IMR-90 (cell line): ENCODE measurements at regions not wholly inside any gene's neighbourhood (a gene's known extent, or its start where the extent isn't known, plus 50 kb on each side); places are given as distances from the start of the nearest gene placed in this dataset.

ENCODE experiments used
- ATAC-seq: fragments of 200-7000 bp; cut with Tn5 transposase; 2 replicates; pipeline ENCODE4 v1.9.1; 2020; ENCODE audit warnings: low read depth, mild to moderate bottlenecking, moderate library complexity
- BruUV-seq: library from RNA; stranded (reverse); fragments of 400-500 nt; replicated peaks from 2 replicates; lab custom pipeline; 2021; lab: Mats Ljungman, UMichigan
- CTCF ChIA-PET: fragments of 300-600 bp; formaldehyde crosslinking; extraction: SDS; loops from one replicate; lab custom pipeline; 2021; ENCODE audit warnings: antibody characterized with exemption; lab: Yijun Ruan, JAX
- POLR2A ChIA-PET: fragments of 300-600 bp; sonication (Branson Sonifier 250); formaldehyde crosslinking; loops from one replicate; lab custom pipeline; 2022; ENCODE audit warnings: antibody characterized with exemption; ENCODE audit not compliant: unreplicated experiment; lab: Charles Lee
- DNase-seq: peaks from one replicate; pipeline ENCODE4 v3.0.0; 2013
- H2AFZ ChIP-seq: replicated peaks from 2 replicates; pipeline ENCODE3; 2013; ENCODE audit warnings: low read length, mild to moderate bottlenecking; ENCODE audit not compliant: poor library complexity
- H2AK5ac ChIP-seq: 2 replicates; pipeline ENCODE4 v1.6.1; 2013; ENCODE audit warnings: low read depth, low read length, inconsistent platforms
- H2AK9ac ChIP-seq: replicated peaks from 2 replicates; pipeline ENCODE3; 2013; ENCODE audit warnings: mild to moderate bottlenecking, low read depth, low read length, moderate library complexity; ENCODE audit not compliant: poor library complexity
- H2BK120ac ChIP-seq: 2 replicates; pipeline ENCODE4 v1.6.1; 2013; ENCODE audit warnings: low read depth, low read length, inconsistent platforms
- H2BK15ac ChIP-seq: 3 replicates; pipeline ENCODE4 v1.6.1; 2013; ENCODE audit warnings: low read depth, low read length, inconsistent platforms
- H2BK20ac ChIP-seq: 2 replicates; pipeline ENCODE4 v1.6.1; 2013; ENCODE audit warnings: low read depth, mild to moderate bottlenecking, inconsistent platforms, low read length, moderate library complexity
- H2BK5ac ChIP-seq: 2 replicates; pipeline ENCODE4 v1.6.1; 2013; ENCODE audit warnings: mild to moderate bottlenecking, low read depth, low read length, inconsistent platforms; ENCODE audit not compliant: poor library complexity, severe bottlenecking
- H3K14ac ChIP-seq: replicated peaks from 2 replicates; pipeline ENCODE4 v1.6.1; 2013; ENCODE audit warnings: low read depth, low read length, inconsistent platforms
- H3K18ac ChIP-seq: 2 replicates; pipeline ENCODE4 v1.6.1; 2013; ENCODE audit warnings: low read depth, low read length, control low read depth
- H3K23ac ChIP-seq: 2 replicates; pipeline ENCODE4 v1.6.1; 2013; ENCODE audit warnings: low read depth, low read length, inconsistent platforms
- H3K27ac ChIP-seq: 2 replicates; pipeline ENCODE4 v1.5.1; 2013; ENCODE audit warnings: mild to moderate bottlenecking, control low read depth, low read length; ENCODE audit not compliant: insufficient read depth
- H3K27me3 ChIP-seq: 2 replicates; pipeline ENCODE4 v1.6.1; 2013; ENCODE audit warnings: low read length; ENCODE audit not compliant: control insufficient read depth, insufficient read depth
- H3K36me3 ChIP-seq: 2 replicates; pipeline ENCODE4 v1.6.1; 2013; ENCODE audit warnings: low read length, mixed read lengths; ENCODE audit not compliant: control insufficient read depth, insufficient read depth
- H3K4ac ChIP-seq: 2 replicates; pipeline ENCODE4 v1.6.1; 2013; ENCODE audit warnings: low read depth, low read length, inconsistent platforms
- H3K4me1 ChIP-seq: 2 replicates; pipeline ENCODE4 v1.6.1; 2013; ENCODE audit warnings: low read length, mixed read lengths; ENCODE audit not compliant: control insufficient read depth, insufficient read depth
- H3K4me2 ChIP-seq: 2 replicates; pipeline ENCODE4 v1.6.1; 2013; ENCODE audit warnings: low read depth, mild to moderate bottlenecking, control low read depth, low read length, moderate library complexity
- H3K4me3 ChIP-seq: 2 replicates; pipeline ENCODE4 v1.5.1; 2013; ENCODE audit warnings: low read depth, mild to moderate bottlenecking, control low read depth, low read length, moderate library complexity; ENCODE audit not compliant: insufficient read depth
- H3K56ac ChIP-seq: 2 replicates; pipeline ENCODE4 v1.6.1; 2013; ENCODE audit warnings: low read length, inconsistent platforms; ENCODE audit not compliant: insufficient read depth; ENCODE audit errors: extremely low read depth
- H3K79me1 ChIP-seq, 2 experiments: 2 replicates each; pipeline ENCODE4 v1.6.1; 2013; ENCODE audit warnings: low read length in 2 of 2, inconsistent platforms in 1 of 2, low read depth in 1 of 2
- H3K9ac ChIP-seq: 2 replicates; pipeline ENCODE4 v1.6.1; 2013; ENCODE audit warnings: low read depth, low read length, control low read depth
- H3K9me1 ChIP-seq: 2 replicates; pipeline ENCODE4 v1.6.1; 2013; ENCODE audit warnings: low read length, inconsistent platforms; ENCODE audit not compliant: insufficient read depth
- H3K9me3 ChIP-seq: 2 replicates; pipeline ENCODE4 v1.6.1; 2013; ENCODE audit warnings: low read length; ENCODE audit not compliant: control insufficient read depth, insufficient read depth
- H4K20me1 ChIP-seq: 2 replicates; pipeline ENCODE4 v1.6.1; 2013; ENCODE audit warnings: low read length, inconsistent platforms; ENCODE audit not compliant: insufficient read depth
- H4K5ac ChIP-seq: 2 replicates; pipeline ENCODE4 v1.6.1; 2013; ENCODE audit warnings: mild to moderate bottlenecking, low read depth, low read length, control low read depth
- H4K8ac ChIP-seq, 2 experiments: 2 replicates each; pipeline ENCODE4 v1.6.1; 2013; ENCODE audit warnings: low read depth in 2 of 2, low read length in 2 of 2, control low read depth in 1 of 2, inconsistent platforms in 1 of 2
- H4K91ac ChIP-seq: 2 replicates; pipeline ENCODE4 v1.6.1; 2013; ENCODE audit warnings: low read depth, low read length, inconsistent platforms; ENCODE audit not compliant: insufficient read depth
- CEBPB ChIP-seq: IDR thresholded peaks from 2 replicates; pipeline ENCODE4 v1.6.1; 2012; ENCODE audit warnings: low read depth, low read length, improper control_type of control experiment
- NFE2L2 ChIP-seq: fragments of 150-350 bp; IDR thresholded peaks from 2 replicates; pipeline ENCODE4 v1.6.1; 2016; ENCODE audit warnings: low read depth, mild to moderate bottlenecking, low read length
- dilution Hi-C: fragments of 300-500 bp; cut with HindIII; formaldehyde crosslinking; loops from one replicate; pipeline ENCODE4 v1.14.3; 2018; ENCODE audit warnings: low sequenced_read_pairs; ENCODE audit not compliant: unreplicated experiment
- in situ Hi-C: fragments of 300-500 bp; cut with MboI; formaldehyde crosslinking; loops from 3 replicates; pipeline ENCODE4 v1.14.3; 2019; ENCODE audit warnings: low sequenced_read_pairs, inconsistent platforms, mixed read lengths
- intact Hi-C: fragments of 100-400 bp; cut with micrococcal nuclease; formaldehyde crosslinking; loops from 2 replicates; pipeline ENCODE4 v1.10.0; 2022
- TF ChIP-seq, protein P1 (sequence below): conservative IDR thresholded peaks from 2 replicates; pipeline ENCODE4 v1.5.1; 2012; ENCODE audit warnings: mild to moderate bottlenecking, low read depth, low read length, improper control_type of control experiment

DNA sequence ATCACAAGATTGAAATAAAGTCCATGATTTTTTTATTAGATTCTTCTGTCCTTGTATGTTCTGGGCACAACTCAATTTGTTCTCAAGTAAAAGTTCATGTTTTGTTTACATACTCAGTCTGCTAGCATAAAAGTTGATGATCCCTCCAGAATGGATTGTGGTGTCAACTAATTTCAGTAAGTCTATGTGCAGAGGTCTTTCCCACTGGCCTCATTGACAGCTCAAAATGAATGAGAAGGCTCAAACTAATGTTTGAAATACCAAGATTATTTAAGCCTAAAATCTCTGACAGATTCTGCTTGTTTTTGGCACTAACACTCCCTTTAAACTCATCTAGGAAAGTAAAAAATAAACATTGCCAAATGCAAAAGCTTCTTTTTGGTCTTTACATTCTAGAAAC is 561.2 kb upstream of the CNTNAP5 start:
- H2AK5ac ChIP-seq, result no peak overlapping the region
- H3K27me3 ChIP-seq, result no peaks in the 10 kb centered on the region
- no peak overlapping the region for H2BK20ac ChIP-seq
- no peak overlapping the region for H4K5ac ChIP-seq
- H2BK5ac ChIP-seq, result no peak overlapping the region
- no peak overlapping the region for H3K18ac ChIP-seq
- H2AFZ ChIP-seq, result no peak overlapping the region
- ATAC-seq (no peak), DNase-seq (no peak)
- H2BK15ac ChIP-seq, result no peak overlapping the region
- dilution Hi-C loops, result no loop called here
- H2AK9ac ChIP-seq, result no peak overlapping the region
- no peak overlapping the region for H3K14ac ChIP-seq
- H3K27ac ChIP-seq, result no peak overlapping the region
- TF ChIP-seq NFE2L2 (no peak), CEBPB (no peak)
- TF ChIP-seq, protein P1, sequence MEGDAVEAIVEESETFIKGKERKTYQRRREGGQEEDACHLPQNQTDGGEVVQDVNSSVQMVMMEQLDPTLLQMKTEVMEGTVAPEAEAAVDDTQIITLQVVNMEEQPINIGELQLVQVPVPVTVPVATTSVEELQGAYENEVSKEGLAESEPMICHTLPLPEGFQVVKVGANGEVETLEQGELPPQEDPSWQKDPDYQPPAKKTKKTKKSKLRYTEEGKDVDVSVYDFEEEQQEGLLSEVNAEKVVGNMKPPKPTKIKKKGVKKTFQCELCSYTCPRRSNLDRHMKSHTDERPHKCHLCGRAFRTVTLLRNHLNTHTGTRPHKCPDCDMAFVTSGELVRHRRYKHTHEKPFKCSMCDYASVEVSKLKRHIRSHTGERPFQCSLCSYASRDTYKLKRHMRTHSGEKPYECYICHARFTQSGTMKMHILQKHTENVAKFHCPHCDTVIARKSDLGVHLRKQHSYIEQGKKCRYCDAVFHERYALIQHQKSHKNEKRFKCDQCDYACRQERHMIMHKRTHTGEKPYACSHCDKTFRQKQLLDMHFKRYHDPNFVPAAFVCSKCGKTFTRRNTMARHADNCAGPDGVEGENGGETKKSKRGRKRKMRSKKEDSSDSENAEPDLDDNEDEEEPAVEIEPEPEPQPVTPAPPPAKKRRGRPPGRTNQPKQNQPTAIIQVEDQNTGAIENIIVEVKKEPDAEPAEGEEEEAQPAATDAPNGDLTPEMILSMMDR, result no peak
- H4K20me1 ChIP-seq, result no peaks in the 10 kb centered on the region
- no peak overlapping the region for H4K8ac ChIP-seq
- no peaks in the 10 kb centered on the region for H3K36me3 ChIP-seq
- no peak overlapping the region for H3K56ac ChIP-seq
- intact Hi-C loops, result no loop called here
- ChIA-PET POLR2A (no interaction called here), CTCF (no interaction called here)
- H3K4ac ChIP-seq, result no peak overlapping the region
- no peak overlapping the region for H4K91ac ChIP-seq
- no peaks in the 10 kb centered on the region for H3K79me1 ChIP-seq
- peaks cover 5% of the 10 kb centered on the region for H3K9me3 ChIP-seq
- in situ Hi-C loops, result no loop called here
- no peak overlapping the region for H2BK120ac ChIP-seq
- no peaks in the 10 kb centered on the region for H3K9me1 ChIP-seq
- H3K4me3 ChIP-seq, result no peak overlapping the region
- BruUV-seq, result no TSS peak
- no peak overlapping the region for H3K23ac ChIP-seq
- no peak overlapping the region for H3K4me2 ChIP-seq
- no peak overlapping the region for H3K9ac ChIP-seq
- no peaks in the 10 kb centered on the region for H3K4me1 ChIP-seq
